ENCODE measurements at regions not wholly inside any gene's neighbourhood (a gene's known extent, or its start where the extent isn't known, plus 50 kb on each side); places are given as distances from the start of the nearest gene placed in this dataset.

DNA sequence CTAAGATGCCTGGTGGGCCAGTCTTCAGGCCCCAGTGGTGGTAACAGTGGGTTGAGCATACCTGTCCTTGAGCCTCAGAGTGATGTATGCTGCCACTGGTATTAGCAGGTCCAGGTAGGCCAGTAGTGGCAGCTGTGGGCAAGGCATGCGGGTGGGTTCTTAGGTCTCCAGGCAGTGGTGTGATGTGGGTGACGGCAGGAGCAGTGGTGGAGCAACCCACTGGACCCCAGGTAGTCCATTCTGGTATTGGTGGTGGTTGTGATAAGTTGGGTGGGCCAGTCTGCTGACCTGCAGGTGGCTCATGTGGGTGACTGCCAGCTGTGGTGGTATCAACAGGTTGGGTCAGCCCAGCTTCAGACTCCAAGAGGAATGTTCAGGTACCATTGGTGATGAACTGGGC, 165.0 kb upstream of the GORAB start:
- TF ChIP-seq, protein P1, sequence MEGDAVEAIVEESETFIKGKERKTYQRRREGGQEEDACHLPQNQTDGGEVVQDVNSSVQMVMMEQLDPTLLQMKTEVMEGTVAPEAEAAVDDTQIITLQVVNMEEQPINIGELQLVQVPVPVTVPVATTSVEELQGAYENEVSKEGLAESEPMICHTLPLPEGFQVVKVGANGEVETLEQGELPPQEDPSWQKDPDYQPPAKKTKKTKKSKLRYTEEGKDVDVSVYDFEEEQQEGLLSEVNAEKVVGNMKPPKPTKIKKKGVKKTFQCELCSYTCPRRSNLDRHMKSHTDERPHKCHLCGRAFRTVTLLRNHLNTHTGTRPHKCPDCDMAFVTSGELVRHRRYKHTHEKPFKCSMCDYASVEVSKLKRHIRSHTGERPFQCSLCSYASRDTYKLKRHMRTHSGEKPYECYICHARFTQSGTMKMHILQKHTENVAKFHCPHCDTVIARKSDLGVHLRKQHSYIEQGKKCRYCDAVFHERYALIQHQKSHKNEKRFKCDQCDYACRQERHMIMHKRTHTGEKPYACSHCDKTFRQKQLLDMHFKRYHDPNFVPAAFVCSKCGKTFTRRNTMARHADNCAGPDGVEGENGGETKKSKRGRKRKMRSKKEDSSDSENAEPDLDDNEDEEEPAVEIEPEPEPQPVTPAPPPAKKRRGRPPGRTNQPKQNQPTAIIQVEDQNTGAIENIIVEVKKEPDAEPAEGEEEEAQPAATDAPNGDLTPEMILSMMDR (IDR thresholded peaks at IDR 0.05; ENCODE audit: control extremely low read depth in 1 of 3, insufficient read depth in 1 of 3, low read depth in 1 of 3, low read length in 3 of 3), result no peak
- TF ChIP-seq JUND (IDR thresholded peaks at IDR 0.05; ENCODE audit: low read length) (no peak), POLR2A (IDR thresholded peaks at IDR 0.05; ENCODE audit: control extremely low read depth in 1 of 2, low read depth in 2 of 2, low read length in 2 of 2) (no peak), SP4 (IDR thresholded peaks at IDR 0.05; ENCODE audit: low read length) (no peak), EP300 (IDR thresholded peaks at IDR 0.05; ENCODE audit: borderline replicate concordance in 1 of 2, low read depth in 2 of 2, low read length in 2 of 2) (no peak), SP1 (IDR thresholded peaks at IDR 0.05; ENCODE audit: low read depth, low read length) (no peak), SUZ12 (IDR thresholded peaks at IDR 0.05; ENCODE audit: low read length) (no peak), TAF1 (IDR thresholded peaks at IDR 0.05; ENCODE audit: low read depth, low read length) (no peak), BCL11A (IDR thresholded peaks at IDR 0.05; ENCODE audit: low read depth in 2 of 2, low read length in 2 of 2) (no peak), TBP (IDR thresholded peaks at IDR 0.05; ENCODE audit: low read depth, low read length) (no peak)
- TF ChIP-seq, protein P2, sequence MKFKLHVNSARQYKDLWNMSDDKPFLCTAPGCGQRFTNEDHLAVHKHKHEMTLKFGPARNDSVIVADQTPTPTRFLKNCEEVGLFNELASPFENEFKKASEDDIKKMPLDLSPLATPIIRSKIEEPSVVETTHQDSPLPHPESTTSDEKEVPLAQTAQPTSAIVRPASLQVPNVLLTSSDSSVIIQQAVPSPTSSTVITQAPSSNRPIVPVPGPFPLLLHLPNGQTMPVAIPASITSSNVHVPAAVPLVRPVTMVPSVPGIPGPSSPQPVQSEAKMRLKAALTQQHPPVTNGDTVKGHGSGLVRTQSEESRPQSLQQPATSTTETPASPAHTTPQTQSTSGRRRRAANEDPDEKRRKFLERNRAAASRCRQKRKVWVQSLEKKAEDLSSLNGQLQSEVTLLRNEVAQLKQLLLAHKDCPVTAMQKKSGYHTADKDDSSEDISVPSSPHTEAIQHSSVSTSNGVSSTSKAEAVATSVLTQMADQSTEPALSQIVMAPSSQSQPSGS (IDR thresholded peaks at IDR 0.05; ENCODE audit: low read length), result no peak

All from H1 (cell line).